DND-41 (cell line): ENCODE measurements at regions not wholly inside any gene's neighbourhood (a gene's known extent, or its start where the extent isn't known, plus 50 kb on each side); places are given as distances from the start of the nearest gene placed in this dataset.

Experiments
- EZH2 ChIP-seq: IDR thresholded peaks from 3 replicates; pipeline ENCODE4 v1.6.1; 2012; ENCODE audit warnings: borderline replicate concordance, low read depth, mild to moderate bottlenecking, moderate library complexity, low read length, inconsistent platforms; ENCODE audit not compliant: severe bottlenecking
- TF ChIP-seq, protein P1 (sequence below): IDR thresholded peaks from 2 replicates; pipeline ENCODE4 v1.5.1; 2012; ENCODE audit warnings: borderline replicate concordance, low read length, moderate library complexity, mild to moderate bottlenecking; ENCODE audit not compliant: poor library complexity, severe bottlenecking; ENCODE audit errors: extremely low read depth

DNA sequence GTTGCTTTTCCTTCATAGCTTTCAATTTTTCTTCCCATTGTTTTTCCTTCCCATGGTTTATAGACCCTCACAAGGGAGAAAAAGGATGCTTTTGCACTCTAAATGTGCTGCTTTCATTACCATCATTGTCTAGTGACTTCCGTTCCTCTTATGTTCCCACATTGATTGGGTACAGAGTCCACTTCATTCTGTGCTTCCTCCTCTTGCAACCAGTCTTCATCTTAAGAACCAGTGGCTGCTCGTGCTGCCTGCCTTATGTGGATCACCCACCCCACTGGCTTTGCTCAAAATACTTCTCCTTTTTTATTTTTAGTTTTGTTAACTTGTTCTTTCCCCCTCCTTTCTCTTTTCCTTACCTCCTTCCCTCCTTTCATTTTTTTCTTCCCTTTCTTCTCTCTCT lies 76.5 kb upstream of the BOD1L1 start:
- TF ChIP-seq, protein P1, sequence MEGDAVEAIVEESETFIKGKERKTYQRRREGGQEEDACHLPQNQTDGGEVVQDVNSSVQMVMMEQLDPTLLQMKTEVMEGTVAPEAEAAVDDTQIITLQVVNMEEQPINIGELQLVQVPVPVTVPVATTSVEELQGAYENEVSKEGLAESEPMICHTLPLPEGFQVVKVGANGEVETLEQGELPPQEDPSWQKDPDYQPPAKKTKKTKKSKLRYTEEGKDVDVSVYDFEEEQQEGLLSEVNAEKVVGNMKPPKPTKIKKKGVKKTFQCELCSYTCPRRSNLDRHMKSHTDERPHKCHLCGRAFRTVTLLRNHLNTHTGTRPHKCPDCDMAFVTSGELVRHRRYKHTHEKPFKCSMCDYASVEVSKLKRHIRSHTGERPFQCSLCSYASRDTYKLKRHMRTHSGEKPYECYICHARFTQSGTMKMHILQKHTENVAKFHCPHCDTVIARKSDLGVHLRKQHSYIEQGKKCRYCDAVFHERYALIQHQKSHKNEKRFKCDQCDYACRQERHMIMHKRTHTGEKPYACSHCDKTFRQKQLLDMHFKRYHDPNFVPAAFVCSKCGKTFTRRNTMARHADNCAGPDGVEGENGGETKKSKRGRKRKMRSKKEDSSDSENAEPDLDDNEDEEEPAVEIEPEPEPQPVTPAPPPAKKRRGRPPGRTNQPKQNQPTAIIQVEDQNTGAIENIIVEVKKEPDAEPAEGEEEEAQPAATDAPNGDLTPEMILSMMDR, result no peak
- TF ChIP-seq EZH2, result no peak
